ENCODE measurements at regions not wholly inside any gene's neighbourhood (a gene's known extent, or its start where the extent isn't known, plus 50 kb on each side); places are given as distances from the start of the nearest gene placed in this dataset.

- no peak for TF ChIP-seq ZNF331 (CRISPR knock-in tag; IDR thresholded peaks at IDR 0.05; ENCODE audit: low read depth)
- no peak for TF ChIP-seq ZNF114 (CRISPR knock-in tag; IDR thresholded peaks at IDR 0.05)
Measured at GRCh38 chr9:126024581-126025230, 277.5 kb downstream of the PBX3 start (continued).

GRCh38 chr9:126025991-126026390 is 278.8 kb downstream of the PBX3 start:
- no peaks in the 10 kb centered on the region for H3F3A ChIP-seq (replicated peaks; ENCODE audit: low read depth)

More at GRCh38 chr9:126025991-126026390, 278.8 kb downstream of the PBX3 start:
- H3K36me3 ChIP-seq (ENCODE audit: insufficient read depth), result no peaks in the 10 kb centered on the region
- no peaks in the 10 kb centered on the region for H3K27me3 ChIP-seq (ENCODE audit: insufficient read depth)
- Mint-ChIP-seq H3K4me1 (no peaks in the 10 kb centered on the region; the same call in 2 of the 3 replicates), H3K27ac (no peak overlapping the region), H3K27me3 (ENCODE audit: insufficient read depth, low read depth, poor library complexity) (peaks cover 10% of the 10 kb centered on the region), H3K4me3 (no peak overlapping the region), H3K36me3 (ENCODE audit: low read depth) (no peaks in the 10 kb centered on the region), H3K9me3 (peaks cover 2% of the 10 kb centered on the region; the same call in 1 of the 3 replicates)
- H3K4me1 ChIP-seq (ENCODE audit: insufficient read depth), result no peaks in the 10 kb centered on the region
- H3K79me2 ChIP-seq (replicated peaks; ENCODE audit: insufficient read depth), result no peaks in the 10 kb centered on the region
- H3K9me2 ChIP-seq (ENCODE audit: insufficient read depth), result no peaks in the 10 kb centered on the region
- H2AFZ ChIP-seq, result no peak overlapping the region
- H3K27ac ChIP-seq (ENCODE audit: low read depth), result no peak overlapping the region
- no peak overlapping the region for H3K4me3 ChIP-seq
- TF ChIP-seq ZNF462 (CRISPR knock-in tag; IDR thresholded peaks at IDR 0.05) (no peak), NANOG (IDR thresholded peaks at IDR 0.05; ENCODE audit: borderline replicate concordance) (no peak), POLR2AphosphoS5 (IDR thresholded peaks at IDR 0.05; ENCODE audit: low read depth) (no peak), REST (IDR thresholded peaks at IDR 0.05; ENCODE audit: unreplicated experiment) (no peak), CREB1 (CRISPR knock-in tag; IDR thresholded peaks at IDR 0.05; ENCODE audit: low read depth) (no peak), ETS1 (IDR thresholded peaks at IDR 0.05) (no peak), JUNB (IDR thresholded peaks at IDR 0.05; ENCODE audit: unreplicated experiment) (no peak), ZNF114 (CRISPR knock-in tag; IDR thresholded peaks at IDR 0.05) (no peak), STAT1 (IDR thresholded peaks at IDR 0.05; ENCODE audit: unreplicated experiment) (no peak), ZNF331 (CRISPR knock-in tag; IDR thresholded peaks at IDR 0.05; ENCODE audit: low read depth) (no peak), EZH2 (IDR thresholded peaks at IDR 0.05; ENCODE audit: low read depth, unreplicated experiment) (no peak), EZH2phosphoT487 (IDR thresholded peaks at IDR 0.05; ENCODE audit: unreplicated experiment) (no peak), CTCF (conservative IDR thresholded peaks at IDR 0.05; ENCODE audit: low read depth in 2 of 2) (no peak)
- no peak for DNase-seq (ENCODE audit: low spot score)
- no peak for ATAC-seq
- H3K4me2 ChIP-seq, result no peak overlapping the region
- H4K20me1 ChIP-seq (replicated peaks; ENCODE audit: insufficient read depth), result no peaks in the 10 kb centered on the region

All from GM23338 (cell line).